Heart right ventricle (tissue), 16 donors: ENCODE measurements at regions not wholly inside any gene's neighbourhood (a gene's known extent, or its start where the extent isn't known, plus 50 kb on each side); places are given as distances from the start of the nearest gene placed in this dataset.

ENCODE experiments used
- ATAC-seq, 8 donors: fragments of 200-7000 bp; cut with Tn5 transposase; one replicate each; pipeline ENCODE4 v1.9.1; 2020; ENCODE audit warnings: mild to moderate bottlenecking in 8 of 8, moderate library complexity in 8 of 8, moderate number of reproducible peaks in 1 of 8
- DNase-seq, 2 donors: peaks; one replicate each; pipeline ENCODE4 v3.0.0-alpha.2; 2020
- H3K27ac ChIP-seq, 10 donors: fragments of 200-600 bp; sonication (generic) in 2 of 10; one replicate each; pipeline versions ENCODE4 v1.5.0 to v1.8.0; 2020 to 2022; ENCODE audit warnings: mild to moderate bottlenecking in 3 of 10
- H3K27me3 ChIP-seq, 7 donors: fragments of 200-600 bp; one replicate each; pipeline ENCODE4 v1.8.0; 2021 to 2022; ENCODE audit warnings: mild to moderate bottlenecking in 2 of 7
- H3K36me3 ChIP-seq, 9 donors: fragments of 200-600 bp; sonication (generic) in 1 of 9; one replicate each; pipeline versions ENCODE4 v1.5.0 to v1.8.0; 2020 to 2022; ENCODE audit warnings: mild to moderate bottlenecking in 2 of 9
- H3K4me1 ChIP-seq, 9 donors: fragments of 200-600 bp; sonication (generic) in 1 of 9; one replicate each; pipeline versions ENCODE4 v1.5.0 to v1.8.0; 2020 to 2022; ENCODE audit warnings: mild to moderate bottlenecking in 4 of 9
- H3K4me3 ChIP-seq, 10 donors: fragments of 200-600 bp; sonication (generic) in 2 of 10; one replicate each; pipeline versions ENCODE4 v1.5.0 to v1.8.0; 2020 to 2022; ENCODE audit warnings: mild to moderate bottlenecking in 7 of 10, moderate library complexity in 2 of 10
- H3K9me3 ChIP-seq, 11 donors: fragments of 200-600 bp in 10 of 11; sonication (generic) in 2 of 11; one replicate each; pipeline versions ENCODE4 v1.5.0 to v1.8.0; 2013 to 2022; ENCODE audit warnings: mild to moderate bottlenecking in 2 of 11, control low read depth in 1 of 11, moderate library complexity in 1 of 11
- WGBS, 2 donors: extraction: QIAGEN DNeasy Blood & Tissue Kit; methylation state at CpG; one replicate each; pipeline ENCODE4 v1.1.7; 2013; ENCODE audit warnings: inconsistent platforms in 1 of 2; 5-methylcytosine and 5-hydroxymethylcytosine counted together
- intact Hi-C, 10 donors: fragments of 100-400 bp; cut with DNase I; formaldehyde crosslinking; loops; one replicate each; pipeline versions ENCODE4 v1.11.1 to v1.14.2; 2022
- TF ChIP-seq, protein P1 (sequence below), 9 donors: fragments of 200-600 bp; sonication (generic) in 2 of 9; IDR thresholded peaks; one replicate each; pipeline versions ENCODE4 v1.5.0 to v1.8.0; 2021 to 2022; ENCODE audit warnings: antibody characterized with exemption in 9 of 9, mild to moderate bottlenecking in 5 of 9, moderate library complexity in 1 of 9
- donor health status: Arrhythmogenic right ventricular cardiomyopathy.
- donor health status: ischemic (EF 13 %, LVEDD 7.1; RV severe dilation, severe dysfunction).
- donor health status: healthy with polysubstance abuse.
- donor health status: DM: no; HTN: yes; CAD: no.
- donor health status: DM: no; HTN: no; CAD: no.
- donor health status: ischemic (EF 25% LVEDD 6.9; RV normal size, moderate dysfunction).
- donor health status: ischemic (EF 25% LVEDD 5.7; RV mildly dilated, moderate dysfunction).
- donor health status: healthy.
- donor health status: DM: yes; HTN: yes; CAD: no.
- donor health status: Ischemic cardiomyopathy.
- donor health status: ischemic (EF 35%, LVEDD 5.7; RV mildly dilated, moderate dysfunction).
- donor health status: nonischemic (EF 11% LVEDD 7.7; RV severe dilation, severe dysfunction).
- donor health status: DM: yes; HTN: yes; CAD: no.
- donor health status: PGD.
- donor health status: ischemic (EF 29% LVEDD 5.4; RV normal size, mild dysfunction).
- donor health status: nonischemic (EF 23%, LVEDD 6.1; RV moderate dilation, normal function).

DNA sequence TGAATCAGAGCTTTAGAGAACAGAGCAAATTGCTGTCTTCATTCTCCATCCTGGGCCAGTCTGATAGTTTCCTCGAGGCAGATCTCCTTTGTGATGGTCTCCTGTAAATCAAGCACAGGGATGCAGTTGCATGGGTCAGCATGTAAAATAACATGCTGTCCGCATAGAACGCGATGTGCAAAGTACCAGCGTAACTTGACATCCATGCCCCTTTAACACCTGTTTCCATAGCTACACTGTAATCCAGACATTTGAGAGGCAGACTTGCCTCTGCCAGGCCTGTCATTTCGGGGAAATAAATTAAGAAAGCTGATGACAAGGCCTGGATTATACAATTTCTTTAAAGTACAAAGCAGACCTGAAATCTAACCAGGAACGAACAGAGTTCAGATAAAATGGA is 413.5 kb downstream of the TLE4 start:
- H3K4me3 ChIP-seq, result no peak overlapping the region

DNA sequence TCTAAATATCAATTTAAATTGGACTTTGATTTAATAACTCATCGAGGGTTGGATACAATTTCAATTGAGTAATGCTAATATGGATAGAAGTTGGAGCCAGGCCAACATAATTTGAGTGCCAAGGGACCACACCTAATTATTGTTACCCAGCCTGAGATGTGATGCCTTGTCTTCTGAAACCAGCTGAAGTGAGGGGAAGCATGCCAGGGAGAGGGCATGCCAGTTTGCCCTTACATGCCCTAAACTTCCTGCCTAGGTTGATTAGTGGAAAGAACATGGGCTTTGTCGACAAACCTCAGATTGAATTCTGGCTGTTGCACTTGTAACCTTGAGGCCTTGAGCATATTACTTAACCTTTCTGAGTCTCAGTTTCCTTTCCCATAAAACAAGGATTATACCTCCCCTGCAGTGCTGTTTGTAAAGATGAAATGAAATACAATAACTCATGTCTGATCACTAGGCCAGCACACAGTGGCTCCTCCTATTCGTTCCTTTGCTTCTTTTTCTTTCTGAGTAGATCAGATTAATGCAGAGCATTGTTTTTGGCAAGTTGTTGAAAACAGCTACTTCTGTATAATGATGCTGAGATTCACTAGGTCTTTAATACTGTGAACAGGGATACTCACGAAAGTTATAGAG is 412.8 kb downstream of the TLE4 start:
- H3K27ac ChIP-seq, result no peak overlapping the region
- 56% methylated on average over 4 of the region's 4 CpGs for WGBS, 2 donors

More for the DNA sequence above, 413.5 kb downstream of the TLE4 start:
- intact Hi-C loops, result no loop called here
- ATAC-seq (no peak), DNase-seq (no peak)
- H3K9me3 ChIP-seq, result no peaks in the 10 kb centered on the region
- WGBS, 2 donors, result 91 to 92% methylated on average over 7 of the region's 7 CpGs
- no peak overlapping the region for H3K27ac ChIP-seq
- H3K27me3 ChIP-seq, result no peaks in the 10 kb centered on the region
- H3K4me1 ChIP-seq, result peaks cover 0 to 10% (median 0%) of the 10 kb centered on the region in 9 donors
- no peaks in the 10 kb centered on the region for H3K36me3 ChIP-seq
- TF ChIP-seq, protein P1, sequence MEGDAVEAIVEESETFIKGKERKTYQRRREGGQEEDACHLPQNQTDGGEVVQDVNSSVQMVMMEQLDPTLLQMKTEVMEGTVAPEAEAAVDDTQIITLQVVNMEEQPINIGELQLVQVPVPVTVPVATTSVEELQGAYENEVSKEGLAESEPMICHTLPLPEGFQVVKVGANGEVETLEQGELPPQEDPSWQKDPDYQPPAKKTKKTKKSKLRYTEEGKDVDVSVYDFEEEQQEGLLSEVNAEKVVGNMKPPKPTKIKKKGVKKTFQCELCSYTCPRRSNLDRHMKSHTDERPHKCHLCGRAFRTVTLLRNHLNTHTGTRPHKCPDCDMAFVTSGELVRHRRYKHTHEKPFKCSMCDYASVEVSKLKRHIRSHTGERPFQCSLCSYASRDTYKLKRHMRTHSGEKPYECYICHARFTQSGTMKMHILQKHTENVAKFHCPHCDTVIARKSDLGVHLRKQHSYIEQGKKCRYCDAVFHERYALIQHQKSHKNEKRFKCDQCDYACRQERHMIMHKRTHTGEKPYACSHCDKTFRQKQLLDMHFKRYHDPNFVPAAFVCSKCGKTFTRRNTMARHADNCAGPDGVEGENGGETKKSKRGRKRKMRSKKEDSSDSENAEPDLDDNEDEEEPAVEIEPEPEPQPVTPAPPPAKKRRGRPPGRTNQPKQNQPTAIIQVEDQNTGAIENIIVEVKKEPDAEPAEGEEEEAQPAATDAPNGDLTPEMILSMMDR (IDR thresholded peaks at IDR 0.05), result no peak

DNA sequence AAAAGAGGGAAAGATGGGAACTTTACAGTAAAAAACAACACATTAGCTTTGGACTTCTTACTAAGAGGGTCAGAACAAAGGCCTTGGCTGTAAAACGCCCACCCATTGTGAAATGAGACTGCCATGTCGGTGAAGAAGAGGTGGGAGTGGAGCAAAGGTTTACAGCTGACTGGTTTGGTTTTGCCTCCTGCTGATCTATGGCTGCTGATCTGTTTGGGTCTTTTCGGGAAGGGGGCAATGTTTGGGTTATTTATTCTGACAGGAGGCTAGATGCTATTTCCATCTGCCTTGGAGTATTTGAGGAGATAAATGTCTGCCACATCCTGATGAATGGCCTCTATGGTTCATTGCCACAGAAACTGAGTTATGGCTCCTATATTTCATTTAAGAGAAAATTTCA is 408.7 kb downstream of the TLE4 start:
- WGBS, 2 donors, result 68 to 78% methylated on average over 3 of the region's 3 CpGs
- no peak overlapping the region for H3K4me3 ChIP-seq
- TF ChIP-seq, protein P1 (IDR thresholded peaks at IDR 0.05), result no peak
- ATAC-seq (no peak), DNase-seq (no peak)
- no peak overlapping the region for H3K27ac ChIP-seq
- H3K36me3 ChIP-seq, result no peaks in the 10 kb centered on the region
- H3K9me3 ChIP-seq, result no peaks in the 10 kb centered on the region
- H3K27me3 ChIP-seq, result peaks cover 0 to 13% (median 0%) of the 10 kb centered on the region in 7 donors
- H3K4me1 ChIP-seq, result no peaks in the 10 kb centered on the region
- intact Hi-C loops, result no loop called here

More for the DNA sequence above, 412.8 kb downstream of the TLE4 start:
- Histone ChIP-seq H3K4me3 (no peak overlapping the region), H3K9me3 (no peaks in the 10 kb centered on the region), H3K36me3 (no peaks in the 10 kb centered on the region), H3K27me3 (no peaks in the 10 kb centered on the region), H3K4me1 (peaks cover 0 to 6% (median 0%) of the 10 kb centered on the region in 9 donors)
- DNase-seq (no peak), ATAC-seq (no peak)
- intact Hi-C loops, result no loop called here
- TF ChIP-seq, protein P1 (IDR thresholded peaks at IDR 0.05), result no peak

DNA sequence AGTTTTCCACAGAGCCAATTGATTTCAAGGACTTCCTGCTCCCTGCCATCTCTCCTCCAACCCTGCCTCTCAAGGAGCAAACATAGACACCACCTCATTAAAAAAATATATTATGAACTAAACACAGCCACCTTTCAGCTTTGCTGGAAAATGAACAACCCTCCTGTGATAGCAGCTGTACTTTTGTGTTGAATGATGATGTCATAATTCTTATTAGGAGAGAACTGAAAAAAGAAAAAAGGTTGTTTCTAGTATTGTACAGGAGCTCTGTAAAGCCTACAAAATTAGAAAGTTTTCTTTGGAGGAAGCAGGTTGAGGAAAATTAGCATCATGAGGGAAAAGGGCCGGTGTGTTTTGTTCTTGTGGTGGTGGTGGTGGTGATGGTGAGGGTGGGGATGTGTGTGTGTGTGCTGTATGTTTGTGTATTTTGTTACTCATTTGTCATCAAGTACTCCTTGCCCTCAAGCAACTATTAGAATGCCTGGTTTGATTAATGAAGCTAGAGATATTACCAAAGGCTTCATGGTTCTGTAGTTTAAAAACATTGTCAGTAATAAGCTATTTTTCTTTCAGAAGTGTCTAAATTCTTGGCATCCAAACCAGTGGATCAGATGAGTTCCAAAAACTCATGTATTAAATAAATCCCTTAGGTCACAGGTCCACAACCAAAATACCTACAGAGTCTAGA is 405.9 kb downstream of the TLE4 start:
- WGBS, 2 donors, result 89% methylated on average over 1 of the region's 1 CpG
- H3K27ac ChIP-seq, result no peak overlapping the region
- H3K27me3 ChIP-seq, result peaks cover 0 to 13% (median 0%) of the 10 kb centered on the region in 7 donors
- ATAC-seq (no peak), DNase-seq (no peak)
- intact Hi-C loops, result no loop called here
- H3K36me3 ChIP-seq, result no peaks in the 10 kb centered on the region
- TF ChIP-seq, protein P1 (IDR thresholded peaks at IDR 0.05), result no peak
- no peak overlapping the region for H3K4me3 ChIP-seq
- no peaks in the 10 kb centered on the region for H3K9me3 ChIP-seq
- H3K4me1 ChIP-seq, result no peaks in the 10 kb centered on the region
